WERI-Rb-1 (cell line): ENCODE measurements at regions not wholly inside any gene's neighbourhood (a gene's known extent, or its start where the extent isn't known, plus 50 kb on each side); places are given as distances from the start of the nearest gene placed in this dataset.
A peak's percentile ranks its signal among the peaks of the same experiment; 100 is the strongest.

Source experiments
- DNase-seq: peaks from one replicate; pipeline ENCODE4 v3.0.0-alpha.2; 2020
- H3K27ac ChIP-seq: fragments of 250-450 bp; sonication (Bioruptor Pico); 2 replicates; pipeline ENCODE4 v1.5.1; 2020; ENCODE audit warnings: mild to moderate bottlenecking, moderate library complexity
- H3K27me3 ChIP-seq: fragments of 250-450 bp; sonication (Bioruptor Pico); 2 replicates; pipeline ENCODE4 v1.5.1; 2021; ENCODE audit warnings: mild to moderate bottlenecking, low read depth, moderate library complexity; ENCODE audit not compliant: insufficient read depth, severe bottlenecking
- H3K36me3 ChIP-seq: fragments of 250-450 bp; sonication (Bioruptor Pico); 2 replicates; pipeline ENCODE4 v1.5.1; 2020; ENCODE audit warnings: mild to moderate bottlenecking, moderate library complexity
- H3K4me3 ChIP-seq: 2 replicates; pipeline ENCODE4 v1.5.1; 2011; ENCODE audit warnings: low read depth, mild to moderate bottlenecking, control low read depth, low read length
- H3K9me3 ChIP-seq: fragments of 250-450 bp; sonication (Bioruptor Pico); 2 replicates; pipeline ENCODE4 v1.5.1; 2021; ENCODE audit warnings: mild to moderate bottlenecking, moderate library complexity; ENCODE audit not compliant: severe bottlenecking
- CTCF ChIP-seq: IDR thresholded peaks from 2 replicates; pipeline ENCODE4 v1.5.1; 2011; ENCODE audit warnings: low read depth, mild to moderate bottlenecking, control low read depth, inconsistent platforms, low read length

DNA sequence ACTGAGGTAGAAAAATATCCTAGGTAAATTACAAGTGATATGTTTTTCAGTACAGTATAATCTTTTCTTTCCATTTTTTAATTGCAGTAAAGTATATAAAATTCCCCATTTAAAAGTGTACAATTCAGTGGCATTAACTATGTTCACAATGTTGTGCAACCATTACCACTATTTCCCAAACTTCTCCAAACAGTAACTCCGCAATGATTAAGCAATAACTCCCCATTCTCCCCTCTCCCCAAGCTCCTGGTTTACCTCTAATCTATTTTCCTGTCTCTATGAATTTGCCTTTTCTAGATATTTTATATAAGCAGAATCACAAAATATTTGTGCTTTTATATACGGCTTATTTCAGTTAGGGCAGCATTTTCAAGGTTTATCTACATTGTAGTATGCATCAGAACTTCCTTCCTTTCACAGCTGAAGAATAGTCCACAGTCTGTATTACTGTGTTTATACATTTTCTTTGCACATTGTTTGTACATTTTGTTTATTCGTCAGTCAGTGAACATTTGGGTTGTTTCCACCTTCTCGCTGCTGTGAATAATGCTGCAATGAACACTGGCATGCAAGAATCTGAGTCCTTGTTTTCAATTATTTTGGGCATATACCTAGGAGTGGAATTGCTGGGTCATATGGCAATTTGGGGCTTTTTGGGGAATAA, 110.7 kb downstream of the RPL27A start:
- no peak overlapping the region for H3K27ac ChIP-seq

DNA sequence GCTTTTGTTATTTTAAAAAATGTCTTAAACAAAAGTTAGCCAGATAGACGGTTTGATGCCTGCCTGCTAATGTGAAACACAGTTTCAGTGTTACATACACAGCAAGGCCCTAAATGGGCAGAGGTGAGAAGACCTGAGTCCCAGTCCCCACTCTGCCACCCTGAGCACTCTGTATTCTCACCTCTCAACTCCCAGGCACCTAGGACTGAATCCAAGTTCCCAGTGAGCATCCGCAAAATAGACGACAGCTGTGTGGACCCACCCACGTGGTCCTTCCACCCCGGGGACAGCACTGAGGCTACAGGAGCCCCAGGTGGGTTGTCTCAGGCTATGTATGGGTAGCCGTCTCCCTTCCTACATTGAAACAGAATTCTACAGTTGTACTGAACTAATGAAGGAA, 111.5 kb downstream of the RPL27A start:
- no peak for DNase-seq
- TF ChIP-seq CTCF: no peak
- Histone ChIP-seq H3K36me3 (peaks cover 13% of the 10 kb centered on the region), H3K27ac (no peak overlapping the region), H3K9me3 (no peaks in the 10 kb centered on the region), H3K27me3 (no peaks in the 10 kb centered on the region), H3K4me3 (no peak overlapping the region)

More for the DNA sequence above, 110.7 kb downstream of the RPL27A start:
- H3K4me3 ChIP-seq: no peak overlapping the region
- H3K27me3 ChIP-seq: no peaks in the 10 kb centered on the region
- no peak for TF ChIP-seq CTCF
- no peaks in the 10 kb centered on the region for H3K9me3 ChIP-seq
- DNase-seq: no peak
- peaks cover 10% of the 10 kb centered on the region for H3K36me3 ChIP-seq

DNA sequence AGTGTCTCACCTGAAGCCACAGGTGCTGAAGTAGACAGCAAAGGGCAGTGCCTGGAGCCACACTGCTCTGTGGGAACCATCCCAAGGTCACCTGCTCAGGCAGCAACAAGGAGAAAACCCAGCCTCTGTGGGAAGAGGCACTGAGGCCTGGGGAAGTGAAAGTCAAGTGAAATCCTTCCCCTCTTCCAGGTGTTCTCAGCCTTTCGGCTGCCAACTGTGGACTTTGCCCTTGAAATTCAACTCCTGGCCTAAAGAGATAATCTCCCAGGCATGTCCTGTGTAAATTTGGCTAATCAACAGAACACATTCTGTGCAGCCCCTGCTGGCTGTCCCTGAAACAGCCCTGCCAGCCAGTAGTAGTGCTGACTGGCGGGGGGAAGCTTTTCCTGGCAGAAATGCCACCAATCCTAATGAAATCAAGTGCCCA, 112.1 kb downstream of the RPL27A start:
- no peak overlapping the region for H3K27ac ChIP-seq
- peak; percentile 24 for DNase-seq

DNA sequence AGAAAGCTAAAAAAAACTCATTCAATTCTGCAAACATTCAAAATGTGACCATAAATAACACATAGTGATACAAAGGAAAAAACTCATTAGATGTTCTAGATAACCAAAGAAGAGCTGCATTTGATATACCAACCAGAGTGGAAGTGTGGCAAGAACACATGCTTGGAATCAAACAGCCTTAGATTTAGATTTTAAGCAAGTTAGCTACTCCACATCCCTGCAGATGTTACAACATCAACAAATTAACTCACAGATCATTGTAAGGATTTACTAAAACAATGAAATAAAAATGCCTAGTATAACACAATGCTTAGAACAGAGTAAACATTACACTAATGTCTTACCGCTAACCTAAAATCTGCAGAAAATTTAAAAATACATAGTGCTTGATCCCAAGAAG, 114.0 kb upstream of the AKIP1 start:
- no peak for TF ChIP-seq CTCF
- no peak overlapping the region for H3K27ac ChIP-seq
- H3K4me3 ChIP-seq: no peak overlapping the region
- no peaks in the 10 kb centered on the region for H3K27me3 ChIP-seq
- no peak for DNase-seq
- H3K36me3 ChIP-seq: peaks cover 19% of the 10 kb centered on the region
- H3K9me3 ChIP-seq: no peaks in the 10 kb centered on the region

More for the DNA sequence above, 112.1 kb downstream of the RPL27A start:
- H3K36me3 ChIP-seq: peaks cover 15% of the 10 kb centered on the region
- no peaks in the 10 kb centered on the region for H3K9me3 ChIP-seq
- no peak overlapping the region for H3K4me3 ChIP-seq
- peak; percentile 61 for TF ChIP-seq CTCF
- no peaks in the 10 kb centered on the region for H3K27me3 ChIP-seq

- H3K9me3 ChIP-seq: no peaks in the 10 kb centered on the region
- no peak overlapping the region for H3K4me3 ChIP-seq
- H3K27ac ChIP-seq: no peak overlapping the region
- no peak for DNase-seq
- no peaks in the 10 kb centered on the region for H3K27me3 ChIP-seq
- TF ChIP-seq CTCF: no peak
- H3K36me3 ChIP-seq: peaks cover 29% of the 10 kb centered on the region
Observed at GRCh38 chr11:8799273-8799672, 111.7 kb upstream of the AKIP1 start.
